ENCODE measurements at regions not wholly inside any gene's neighbourhood (a gene's known extent, or its start where the extent isn't known, plus 50 kb on each side); places are given as distances from the start of the nearest gene placed in this dataset.
"Not testable (repeated sequence)": the region's sequence is repeated elsewhere in the genome, so short reads cannot be mapped to it uniquely, and the experiment has no call there.

DNA sequence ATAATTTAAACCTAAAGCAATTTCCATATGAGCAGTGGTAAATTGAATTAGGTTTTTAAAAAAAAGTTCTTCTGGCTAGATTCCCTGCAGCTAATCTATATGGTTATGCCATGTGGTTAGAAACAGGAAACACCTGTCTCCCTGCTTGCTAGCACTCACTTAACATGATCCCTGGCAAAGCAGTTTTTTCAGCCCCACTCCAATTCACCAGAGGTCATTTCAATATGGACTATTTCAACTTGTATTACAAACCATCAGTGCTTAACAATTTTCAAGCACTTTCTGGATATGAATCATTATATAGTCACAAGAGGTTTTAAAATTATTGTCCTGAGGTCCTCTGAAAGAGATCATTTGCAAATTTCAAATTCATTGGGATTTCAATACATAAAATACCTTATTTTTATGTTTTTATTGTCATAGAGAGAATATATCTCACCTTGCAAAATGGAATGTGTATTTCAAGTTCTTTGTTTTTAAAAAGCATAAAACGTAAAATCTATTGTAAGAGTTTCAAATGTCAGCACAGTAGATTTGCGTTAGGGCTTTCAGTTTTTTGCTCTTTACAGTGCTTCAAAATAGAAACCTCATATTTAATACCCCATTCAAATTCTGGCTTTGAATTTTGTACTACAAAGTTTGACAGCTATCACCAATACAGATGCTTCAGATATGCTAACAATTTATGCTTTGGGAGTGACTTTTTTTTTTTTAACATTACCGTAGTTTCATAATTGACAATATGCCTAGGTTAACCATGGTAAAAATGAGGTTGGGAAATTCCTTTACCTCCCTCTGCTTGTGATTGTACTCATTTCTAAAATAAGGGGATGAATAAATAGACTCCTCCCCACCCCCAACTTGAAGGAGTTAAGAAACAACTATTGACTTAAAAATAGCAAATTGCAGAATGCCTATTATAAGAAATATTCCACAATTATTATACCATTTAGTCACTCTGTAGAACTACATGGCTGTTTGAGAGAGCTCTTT is 117.5 kb upstream of the HGF start:
- DNase-seq, result no peak
- H3K9me3 ChIP-seq, result no peaks in the 10 kb centered on the region
- H3K36me3 ChIP-seq, result no peaks in the 10 kb centered on the region
- H3K27me3 ChIP-seq, result no peaks in the 10 kb centered on the region
- no peak overlapping the region for H3K4me3 ChIP-seq

DNA sequence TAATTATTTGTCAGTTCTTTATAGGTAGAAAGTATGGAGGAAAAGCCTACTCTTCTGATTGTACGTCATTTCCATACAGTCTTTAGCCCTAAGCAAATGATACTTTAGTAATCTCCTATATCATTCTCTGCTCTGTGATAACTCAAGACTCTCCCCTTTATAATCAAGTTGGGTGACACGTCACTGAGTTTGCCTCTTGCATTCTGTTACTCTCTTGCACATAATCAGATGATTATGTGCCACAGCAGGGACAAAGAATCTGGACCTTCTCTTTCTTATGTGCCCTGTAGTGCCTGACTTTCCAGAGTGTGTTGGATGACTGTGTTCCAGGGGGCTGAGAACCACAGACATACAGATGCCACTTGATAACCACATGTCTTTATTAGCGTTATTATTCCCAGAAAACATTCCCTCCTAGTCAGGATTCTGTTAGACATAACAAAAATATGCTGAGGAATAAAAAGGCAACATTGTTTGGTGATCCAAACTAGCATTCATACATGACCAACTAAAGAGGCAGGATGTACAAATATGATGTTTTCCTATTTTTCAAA is 116.4 kb upstream of the HGF start:
- H3K36me3 ChIP-seq, result no peaks in the 10 kb centered on the region
- H3K4me3 ChIP-seq, result no peak overlapping the region
- H3K9me3 ChIP-seq, result no peaks in the 10 kb centered on the region
- no peak for DNase-seq
- H3K27me3 ChIP-seq, result no peaks in the 10 kb centered on the region

- no peak for DNase-seq
- H3K27me3 ChIP-seq, result no peaks in the 10 kb centered on the region
- H3K36me3 ChIP-seq, result no peaks in the 10 kb centered on the region
- H3K9me3 ChIP-seq, result no peaks in the 10 kb centered on the region
- H3K4me3 ChIP-seq, result no peak overlapping the region
These were observed 115.0 kb upstream of the HGF start for GRCh38 chr7:81884817-81885216.

- no peak for DNase-seq
- H3K4me3 ChIP-seq, result no peak overlapping the region
These were observed 114.0 kb upstream of the HGF start for GRCh38 chr7:81883801-81884393.

GRCh38 chr7:81882086-81882485 is 112.2 kb upstream of the HGF start:
- no peak for DNase-seq
- H3K36me3 ChIP-seq, result no peaks in the 10 kb centered on the region
- H3K27me3 ChIP-seq, result no peaks in the 10 kb centered on the region
- H3K4me3 ChIP-seq, result no peak overlapping the region
- no peaks in the 10 kb centered on the region for H3K9me3 ChIP-seq

More at GRCh38 chr7:81883801-81884393, 114.0 kb upstream of the HGF start:
- H3K9me3 ChIP-seq, result no peaks in the 10 kb centered on the region
- H3K27me3 ChIP-seq, result no peaks in the 10 kb centered on the region
- H3K36me3 ChIP-seq, result no peaks in the 10 kb centered on the region

GRCh38 chr7:81877890-81878289 is 108.0 kb upstream of the HGF start:
- H3K9me3 ChIP-seq, result no peaks in the 10 kb centered on the region
- no peaks in the 10 kb centered on the region for H3K36me3 ChIP-seq
- H3K4me3 ChIP-seq, result no peak overlapping the region
- H3K27me3 ChIP-seq, result no peaks in the 10 kb centered on the region
- DNase-seq, result no peak

DNA sequence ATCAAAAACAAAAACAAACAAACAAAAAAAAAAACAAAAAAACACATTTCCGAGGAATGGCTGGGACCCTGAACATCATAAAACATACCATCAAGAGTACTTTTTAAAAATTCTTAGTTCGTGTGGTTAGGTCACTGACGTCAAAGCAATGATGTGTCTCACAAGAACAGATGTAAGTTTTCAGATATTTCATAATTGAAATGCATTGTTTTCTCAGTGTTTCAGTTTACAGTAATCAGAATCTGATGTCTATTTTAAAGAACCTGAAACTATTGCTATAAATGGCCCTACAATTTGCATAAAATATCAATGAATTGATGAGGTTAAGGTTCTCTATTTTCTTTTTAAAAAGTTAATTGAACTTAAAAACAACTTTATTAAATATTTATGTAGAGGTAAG is 103.7 kb upstream of the HGF start:
- H3K4me3 ChIP-seq, result no peak overlapping the region
- H3K9me3 ChIP-seq, result no peaks in the 10 kb centered on the region
- DNase-seq, result no peak
- H3K27me3 ChIP-seq, result no peaks in the 10 kb centered on the region
- no peaks in the 10 kb centered on the region for H3K36me3 ChIP-seq

GRCh38 chr7:81871606-81872265 is 101.9 kb upstream of the HGF start:
- H3K36me3 ChIP-seq, result no peaks in the 10 kb centered on the region
- no peak overlapping the region for H3K4me3 ChIP-seq
- no peaks in the 10 kb centered on the region for H3K9me3 ChIP-seq
- no peaks in the 10 kb centered on the region for H3K27me3 ChIP-seq
- DNase-seq, result no peak

DNA sequence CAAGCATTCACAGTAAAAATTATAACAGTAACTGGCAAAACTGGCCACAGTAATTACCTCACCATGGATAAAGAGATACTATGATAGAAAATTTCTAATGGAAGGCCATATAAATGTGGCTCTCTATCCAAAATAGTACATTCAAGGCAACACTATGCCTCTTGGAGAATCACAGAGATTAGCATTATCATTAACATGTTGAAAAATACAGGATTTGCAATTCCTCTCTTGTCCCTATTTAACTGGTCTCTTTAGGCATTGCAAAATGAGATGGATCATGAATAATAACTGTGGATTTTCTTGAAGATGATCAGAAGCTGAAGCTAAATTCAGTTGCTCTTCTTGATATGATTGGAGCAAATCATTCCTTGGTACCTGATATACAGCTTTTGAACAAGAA is 100.8 kb upstream of the HGF start:
- no peaks in the 10 kb centered on the region for H3K9me3 ChIP-seq

DNA sequence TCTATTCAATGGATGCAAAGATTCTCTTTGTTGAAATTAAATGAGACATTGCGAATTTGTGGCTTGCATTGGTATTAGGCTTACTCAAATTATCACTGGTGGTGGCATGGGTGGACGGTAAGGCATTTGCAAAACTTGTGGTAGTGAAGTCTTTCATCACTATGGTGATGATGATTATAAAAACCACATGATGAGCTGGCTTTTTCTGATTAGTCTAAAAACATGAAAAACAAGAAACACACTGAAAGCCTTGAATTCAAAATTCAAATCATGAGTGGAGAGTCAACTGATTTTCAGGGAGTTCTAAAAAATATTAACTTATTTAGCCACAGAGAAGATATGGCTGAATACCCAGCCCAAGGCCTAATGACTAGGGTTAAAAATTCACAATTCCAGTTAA is 99.8 kb upstream of the HGF start:
- Histone ChIP-seq H3K9me3 (no peaks in the 10 kb centered on the region), H3K4me3 (no peak overlapping the region), H3K27me3 (no peaks in the 10 kb centered on the region), H3K36me3 (no peaks in the 10 kb centered on the region)
- DNase-seq, result no peak

More for the DNA sequence above, 100.8 kb upstream of the HGF start:
- Histone ChIP-seq H3K4me3 (no peak overlapping the region), H3K27me3 (no peaks in the 10 kb centered on the region), H3K36me3 (no peaks in the 10 kb centered on the region)
- DNase-seq, result no peak

GRCh38 chr7:81865754-81866153 is 95.9 kb upstream of the HGF start:
- H3K27me3 ChIP-seq, result no peaks in the 10 kb centered on the region
- DNase-seq, result no peak
- no peak overlapping the region for H3K4me3 ChIP-seq
- H3K36me3 ChIP-seq, result no peaks in the 10 kb centered on the region
- H3K9me3 ChIP-seq, result no peaks in the 10 kb centered on the region

DNA sequence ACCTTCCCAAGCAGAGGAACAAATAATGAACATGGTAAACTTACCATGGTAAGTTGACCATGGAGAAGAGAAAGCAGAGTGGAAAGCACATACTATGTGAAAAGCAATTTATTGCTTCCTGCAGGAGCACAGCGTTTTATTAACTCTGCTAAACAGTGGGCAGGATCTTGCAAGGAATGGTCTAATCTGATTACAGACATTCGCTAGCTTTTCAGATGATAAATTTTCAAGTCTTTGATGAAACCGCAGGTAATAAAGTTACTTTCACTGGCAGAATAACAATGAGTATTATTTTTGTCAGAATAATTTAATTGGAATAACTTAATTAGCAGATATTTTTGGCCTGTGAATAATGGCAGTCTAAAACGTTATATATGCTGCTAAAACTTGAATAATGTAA is 89.6 kb upstream of the HGF start:
- no peaks in the 10 kb centered on the region for H3K9me3 ChIP-seq
- H3K27me3 ChIP-seq, result no peaks in the 10 kb centered on the region
- H3K36me3 ChIP-seq, result no peaks in the 10 kb centered on the region
- DNase-seq, result no peak
- H3K4me3 ChIP-seq, result no peak overlapping the region

GRCh38 chr7:81858820-81859219 is 89.0 kb upstream of the HGF start:
- H3K4me3 ChIP-seq, result not testable (repeated sequence)
- peak; percentile 9 for DNase-seq

DNA sequence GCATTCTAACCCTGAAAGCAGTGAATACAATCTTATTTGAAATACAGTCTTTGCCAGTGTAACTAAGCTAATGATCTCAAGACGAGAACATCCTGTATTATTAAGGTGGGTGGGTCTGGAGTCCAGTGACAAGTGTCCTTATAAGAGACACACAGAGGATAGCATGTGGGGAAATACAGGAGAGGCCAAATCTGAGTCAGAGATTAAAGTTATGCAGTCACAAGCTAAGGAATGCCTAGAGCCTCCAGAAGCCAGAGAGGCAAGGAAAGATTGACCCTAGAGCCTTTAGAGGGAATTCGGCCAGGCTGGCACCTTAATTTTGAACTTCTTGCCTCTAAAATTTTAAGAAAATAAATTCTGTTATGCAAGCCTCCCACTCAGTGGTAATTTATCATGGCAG is 87.5 kb upstream of the HGF start:
- H3K36me3 ChIP-seq, result no peaks in the 10 kb centered on the region
- no peak for DNase-seq
- H3K4me3 ChIP-seq, result no peak overlapping the region
- H3K27me3 ChIP-seq, result no peaks in the 10 kb centered on the region
- H3K9me3 ChIP-seq, result no peaks in the 10 kb centered on the region

More at GRCh38 chr7:81858820-81859219, 89.0 kb upstream of the HGF start:
- H3K36me3 ChIP-seq, H3K9me3 ChIP-seq, H3K27me3 ChIP-seq: not testable (repeated sequence)

- H3K9me3 ChIP-seq, result no peaks in the 10 kb centered on the region
- no peak for DNase-seq
These were observed 84.7 kb upstream of the HGF start for GRCh38 chr7:81854518-81854917.

GRCh38 chr7:81852701-81853100 is 82.9 kb upstream of the HGF start:
- no peaks in the 10 kb centered on the region for H3K27me3 ChIP-seq
- no peak overlapping the region for H3K4me3 ChIP-seq
- H3K36me3 ChIP-seq, result no peaks in the 10 kb centered on the region
- no peak for DNase-seq
- H3K9me3 ChIP-seq, result no peaks in the 10 kb centered on the region

More at GRCh38 chr7:81854518-81854917, 84.7 kb upstream of the HGF start:
- H3K27me3 ChIP-seq, result no peaks in the 10 kb centered on the region
- H3K4me3 ChIP-seq, result no peak overlapping the region
- no peaks in the 10 kb centered on the region for H3K36me3 ChIP-seq

- Histone ChIP-seq H3K27me3 (no peaks in the 10 kb centered on the region), H3K9me3 (no peaks in the 10 kb centered on the region), H3K36me3 (no peaks in the 10 kb centered on the region), H3K4me3 (no peak overlapping the region)
- DNase-seq, result no peak
These were observed 81.6 kb upstream of the HGF start for GRCh38 chr7:81851413-81851812.
